GM12865 (cell line): ENCODE measurements at regions not wholly inside any gene's neighbourhood (a gene's known extent, or its start where the extent isn't known, plus 50 kb on each side); places are given as distances from the start of the nearest gene placed in this dataset.

Experiments
- DNase-seq: peaks from one replicate; pipeline ENCODE4 v3.0.0; 2010; ENCODE audit warnings: low read depth
- H3K4me3 ChIP-seq: 2 replicates; pipeline ENCODE4 v1.5.1; 2011; ENCODE audit warnings: mild to moderate bottlenecking, low read depth, low read length, control low read depth
- TF ChIP-seq, protein P1 (sequence below): IDR thresholded peaks from 2 replicates; pipeline ENCODE4 v1.5.1; 2011; ENCODE audit warnings: low read length, control low read depth, low read depth, inconsistent platforms; ENCODE audit not compliant: insufficient read depth; ENCODE audit errors: missing control alignments

GRCh38 chr16:35734728-35735402 lies 2275.5 kb downstream of the TP53TG3F start:
- TF ChIP-seq, protein P1, sequence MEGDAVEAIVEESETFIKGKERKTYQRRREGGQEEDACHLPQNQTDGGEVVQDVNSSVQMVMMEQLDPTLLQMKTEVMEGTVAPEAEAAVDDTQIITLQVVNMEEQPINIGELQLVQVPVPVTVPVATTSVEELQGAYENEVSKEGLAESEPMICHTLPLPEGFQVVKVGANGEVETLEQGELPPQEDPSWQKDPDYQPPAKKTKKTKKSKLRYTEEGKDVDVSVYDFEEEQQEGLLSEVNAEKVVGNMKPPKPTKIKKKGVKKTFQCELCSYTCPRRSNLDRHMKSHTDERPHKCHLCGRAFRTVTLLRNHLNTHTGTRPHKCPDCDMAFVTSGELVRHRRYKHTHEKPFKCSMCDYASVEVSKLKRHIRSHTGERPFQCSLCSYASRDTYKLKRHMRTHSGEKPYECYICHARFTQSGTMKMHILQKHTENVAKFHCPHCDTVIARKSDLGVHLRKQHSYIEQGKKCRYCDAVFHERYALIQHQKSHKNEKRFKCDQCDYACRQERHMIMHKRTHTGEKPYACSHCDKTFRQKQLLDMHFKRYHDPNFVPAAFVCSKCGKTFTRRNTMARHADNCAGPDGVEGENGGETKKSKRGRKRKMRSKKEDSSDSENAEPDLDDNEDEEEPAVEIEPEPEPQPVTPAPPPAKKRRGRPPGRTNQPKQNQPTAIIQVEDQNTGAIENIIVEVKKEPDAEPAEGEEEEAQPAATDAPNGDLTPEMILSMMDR: no peak
- no peak overlapping the region for H3K4me3 ChIP-seq
- DNase-seq: no peak

DNA sequence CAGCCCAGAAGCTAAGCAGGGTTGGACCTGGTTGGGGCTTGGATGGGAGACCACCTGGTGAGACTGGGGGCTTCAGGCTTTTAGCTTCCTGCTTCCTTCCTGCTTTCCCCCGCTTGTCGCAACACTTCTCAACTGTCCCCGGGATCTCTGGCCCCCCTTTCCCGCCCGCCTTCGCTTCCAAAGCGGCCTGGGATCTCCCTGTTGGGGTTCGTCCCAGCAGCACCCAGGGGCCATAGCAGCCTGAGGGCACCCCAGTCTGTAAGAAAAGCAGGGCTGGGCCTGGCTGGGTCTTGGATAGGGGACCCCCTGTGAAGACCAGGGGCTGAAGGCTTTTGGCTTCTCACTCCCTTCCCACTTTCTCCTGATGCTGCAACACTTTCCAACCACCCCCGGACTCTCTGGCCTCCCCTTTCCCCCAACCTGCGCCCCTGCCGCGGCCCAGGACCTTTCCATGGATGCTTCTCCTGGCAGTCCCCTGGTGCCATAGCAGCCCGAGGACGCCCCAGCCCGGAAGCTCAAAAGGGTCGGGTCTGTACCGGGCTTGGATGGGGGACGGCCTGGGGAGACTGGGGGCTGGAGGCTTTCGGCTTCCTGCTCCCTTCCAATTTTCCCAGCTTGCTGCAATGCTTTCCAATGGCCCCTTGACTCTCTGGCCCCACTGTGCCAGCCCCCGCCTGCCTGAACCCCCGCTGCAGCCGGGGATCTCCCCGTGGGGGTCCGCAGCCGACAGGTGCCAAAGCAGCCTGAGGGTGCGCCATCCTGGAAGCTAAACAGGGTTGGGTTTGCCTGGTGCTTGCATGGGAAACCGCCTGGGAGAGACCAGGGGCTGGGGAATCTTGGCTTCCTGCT lies 2276.2 kb downstream of the TP53TG3F start:
- no peak overlapping the region for H3K4me3 ChIP-seq
- TF ChIP-seq, protein P1: no peak
- DNase-seq: no peak

DNA sequence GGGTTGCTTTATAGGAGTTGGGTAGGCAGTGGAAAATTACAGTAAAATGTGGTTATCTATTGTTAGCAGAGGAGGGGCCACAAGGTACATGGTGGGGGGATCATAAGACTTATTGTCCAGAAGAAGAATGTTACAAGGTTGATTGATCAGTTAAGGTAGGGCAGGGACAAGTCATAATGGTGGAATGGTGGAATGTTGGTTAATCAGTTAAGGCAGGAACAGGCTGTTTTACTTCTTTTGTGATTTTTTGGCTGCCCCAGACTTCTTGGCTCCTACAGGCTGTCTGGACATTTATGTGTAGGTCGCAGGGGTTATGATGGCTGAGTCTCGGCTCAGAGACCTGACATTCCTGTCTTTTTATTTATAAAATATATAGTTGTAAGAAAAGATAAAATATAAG lies 2277.1 kb downstream of the TP53TG3F start:
- DNase-seq: no peak
- TF ChIP-seq, protein P1: no peak
- H3K4me3 ChIP-seq: no peak overlapping the region

- no peak overlapping the region for H3K4me3 ChIP-seq
- DNase-seq: no peak
- TF ChIP-seq, protein P1: no peak
These were observed 2277.7 kb downstream of the TP53TG3F start for GRCh38 chr16:35737076-35737475.

- no peak overlapping the region for H3K4me3 ChIP-seq
- TF ChIP-seq, protein P1: no peak
- DNase-seq: no peak
These were observed 2282.1 kb downstream of the TP53TG3F start for GRCh38 chr16:35741546-35741945.

GRCh38 chr16:35743101-35743692 lies 2283.8 kb downstream of the TP53TG3F start:
- H3K4me3 ChIP-seq: no peak overlapping the region
- DNase-seq: no peak
- TF ChIP-seq, protein P1: no peak
